DOHH2 (cell line): ENCODE measurements at regions not wholly inside any gene's neighbourhood (a gene's known extent, or its start where the extent isn't known, plus 50 kb on each side); places are given as distances from the start of the nearest gene placed in this dataset.

ENCODE experiments used
- EZH2phosphoT487 ChIP-seq: fragments of 200-600 bp; sonication (generic); IDR thresholded peaks from 2 replicates; pipeline ENCODE4 v1.6.1; 2017; ENCODE audit warnings: borderline replicate concordance, mild to moderate bottlenecking, antibody characterized with exemption, low read length, moderate library complexity, mixed read lengths
- TF ChIP-seq, protein P1 (sequence below): fragments of 200-600 bp; sonication (generic); IDR thresholded peaks from one replicate; pipeline ENCODE4 v1.5.1; 2014; ENCODE audit warnings: antibody characterized with exemption, mild to moderate bottlenecking, low read depth, low read length; ENCODE audit not compliant: poor library complexity, severe bottlenecking

DNA sequence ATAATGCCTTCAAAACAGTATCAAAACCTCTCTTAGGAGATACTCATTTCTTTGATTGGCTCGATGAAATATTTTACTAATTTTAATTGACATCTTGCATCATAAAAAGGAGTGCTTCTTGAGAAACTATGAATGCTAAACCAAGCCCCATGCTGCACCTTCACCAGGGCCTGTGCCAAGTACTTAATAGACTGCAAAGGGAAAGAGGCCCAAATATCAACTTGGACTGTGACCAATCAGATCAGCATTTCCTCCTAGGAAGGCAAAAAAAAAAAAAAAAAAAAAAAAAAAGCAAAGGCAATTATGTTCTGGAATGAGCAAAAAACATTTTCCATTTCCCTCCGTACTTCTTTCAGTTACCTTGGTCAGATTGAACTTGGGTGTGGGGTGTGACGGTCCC lies 253.0 kb upstream of the SOX4 start:
- TF ChIP-seq, protein P1, sequence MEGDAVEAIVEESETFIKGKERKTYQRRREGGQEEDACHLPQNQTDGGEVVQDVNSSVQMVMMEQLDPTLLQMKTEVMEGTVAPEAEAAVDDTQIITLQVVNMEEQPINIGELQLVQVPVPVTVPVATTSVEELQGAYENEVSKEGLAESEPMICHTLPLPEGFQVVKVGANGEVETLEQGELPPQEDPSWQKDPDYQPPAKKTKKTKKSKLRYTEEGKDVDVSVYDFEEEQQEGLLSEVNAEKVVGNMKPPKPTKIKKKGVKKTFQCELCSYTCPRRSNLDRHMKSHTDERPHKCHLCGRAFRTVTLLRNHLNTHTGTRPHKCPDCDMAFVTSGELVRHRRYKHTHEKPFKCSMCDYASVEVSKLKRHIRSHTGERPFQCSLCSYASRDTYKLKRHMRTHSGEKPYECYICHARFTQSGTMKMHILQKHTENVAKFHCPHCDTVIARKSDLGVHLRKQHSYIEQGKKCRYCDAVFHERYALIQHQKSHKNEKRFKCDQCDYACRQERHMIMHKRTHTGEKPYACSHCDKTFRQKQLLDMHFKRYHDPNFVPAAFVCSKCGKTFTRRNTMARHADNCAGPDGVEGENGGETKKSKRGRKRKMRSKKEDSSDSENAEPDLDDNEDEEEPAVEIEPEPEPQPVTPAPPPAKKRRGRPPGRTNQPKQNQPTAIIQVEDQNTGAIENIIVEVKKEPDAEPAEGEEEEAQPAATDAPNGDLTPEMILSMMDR, result no peak
- no peak for TF ChIP-seq EZH2phosphoT487
